GM18505 (cell line): ENCODE measurements at regions not wholly inside any gene's neighbourhood (a gene's known extent, or its start where the extent isn't known, plus 50 kb on each side); places are given as distances from the start of the nearest gene placed in this dataset.
"Not testable (repeated sequence)": the region's sequence is repeated elsewhere in the genome, so short reads cannot be mapped to it uniquely, and the experiment has no call there.

ENCODE experiments used
- ATAC-seq: cut with Tn5 transposase; IDR thresholded peaks from one replicate; pipeline ENCODE4 v1.9.1; 2021; ENCODE audit not compliant: unreplicated experiment
- POLR2A ChIP-seq: IDR thresholded peaks from 4 replicates; pipeline ENCODE4 v1.6.1; 2011; ENCODE audit warnings: borderline replicate concordance; ENCODE audit not compliant: insufficient read depth, insufficient read length; ENCODE audit errors: extremely low read depth

- TF ChIP-seq POLR2A = no peak
- no peak for ATAC-seq
Observed at GRCh38 chr4:108465886-108466500, 154.4 kb upstream of the RPL34 start.

DNA sequence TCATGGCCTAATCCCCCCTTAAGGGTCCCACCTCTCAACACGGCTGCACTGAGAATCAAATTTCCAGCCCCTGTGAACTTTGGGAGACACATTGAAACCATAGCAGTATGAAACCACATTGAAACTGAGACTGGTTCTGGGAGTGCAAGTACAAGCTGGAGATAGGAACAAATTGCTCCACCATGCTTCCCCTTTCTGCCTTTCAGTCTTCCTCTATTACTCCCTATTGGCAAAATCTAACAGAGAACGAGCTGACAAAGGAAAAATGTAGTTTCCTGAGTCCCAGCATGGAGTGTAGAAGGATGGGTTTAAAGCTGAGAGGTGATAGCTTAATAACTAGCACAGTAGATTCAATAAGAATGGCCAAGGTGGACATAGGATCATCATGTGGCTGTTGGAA, 161.7 kb upstream of the RPL34 start:
- no peak for TF ChIP-seq POLR2A
- ATAC-seq = no peak

DNA sequence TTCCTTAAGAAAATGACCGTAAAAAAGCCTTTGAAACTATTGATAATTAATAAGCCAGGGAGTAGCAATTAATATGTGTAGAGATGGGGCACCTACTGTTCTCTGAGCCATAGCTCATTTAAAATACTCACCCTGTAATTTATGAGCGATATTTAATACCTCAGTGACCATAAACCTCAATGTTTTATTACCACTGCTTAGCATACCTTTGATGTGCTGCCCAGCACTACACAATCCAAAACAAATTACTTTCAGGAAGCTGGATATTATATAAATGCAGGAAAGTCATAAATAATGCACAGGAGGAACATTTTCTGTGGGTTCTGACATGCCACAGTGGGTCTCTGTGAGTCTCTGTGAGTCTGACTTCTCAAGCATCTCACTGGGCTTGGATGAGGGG, 166.1 kb upstream of the RPL34 start:
- TF ChIP-seq POLR2A = no peak
- ATAC-seq = no peak

DNA sequence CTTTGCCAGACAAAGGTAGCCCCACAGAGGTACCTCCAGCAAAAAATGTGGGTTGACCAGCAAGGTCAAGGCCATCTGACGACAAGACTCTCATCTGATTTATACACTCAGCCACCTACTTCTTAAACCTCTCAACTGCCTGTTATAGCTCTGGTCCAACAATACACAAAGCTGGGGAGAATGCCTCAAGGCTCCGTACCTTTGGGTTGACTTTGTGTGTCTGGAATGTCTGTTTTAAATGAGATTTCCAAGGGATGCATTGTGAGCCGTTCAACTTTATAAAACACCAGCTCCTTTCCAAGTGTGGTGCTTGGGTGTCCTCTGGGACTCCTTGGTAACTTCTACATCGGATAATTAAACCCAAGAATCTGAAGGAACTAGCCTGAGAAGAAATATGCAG, 167.0 kb upstream of the RPL34 start:
- no peak for ATAC-seq
- TF ChIP-seq POLR2A = no peak

- no peak for TF ChIP-seq POLR2A
- no peak for ATAC-seq
Observed at GRCh38 chr4:108450236-108450898, 170.0 kb upstream of the RPL34 start.

DNA sequence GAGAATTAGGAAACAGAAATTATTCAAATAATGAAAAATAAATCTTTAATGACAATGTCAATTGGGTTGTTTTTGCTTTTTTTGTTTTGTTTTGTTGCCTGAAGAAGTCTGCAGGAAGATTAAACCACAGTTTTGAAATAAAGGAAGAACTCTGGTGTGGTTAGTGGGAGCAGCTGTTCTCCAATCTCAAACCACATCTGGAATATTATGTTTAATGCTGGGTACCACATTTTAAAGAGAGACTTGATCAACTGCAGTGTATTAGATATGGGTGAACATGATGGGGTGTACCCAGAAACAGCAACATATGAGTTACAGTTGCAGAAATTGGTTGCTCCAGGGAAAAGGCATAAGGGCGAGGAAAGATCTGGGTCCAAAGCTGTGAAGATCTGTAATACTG, 171.2 kb upstream of the RPL34 start:
- TF ChIP-seq POLR2A = no peak
- no peak for ATAC-seq

GRCh38 chr4:108446556-108446955, 173.8 kb upstream of the RPL34 start:
- no peak for ATAC-seq
- TF ChIP-seq POLR2A = no peak

GRCh38 chr4:108445716-108446115, 174.7 kb upstream of the RPL34 start:
- no peak for TF ChIP-seq POLR2A
- ATAC-seq = no peak

DNA sequence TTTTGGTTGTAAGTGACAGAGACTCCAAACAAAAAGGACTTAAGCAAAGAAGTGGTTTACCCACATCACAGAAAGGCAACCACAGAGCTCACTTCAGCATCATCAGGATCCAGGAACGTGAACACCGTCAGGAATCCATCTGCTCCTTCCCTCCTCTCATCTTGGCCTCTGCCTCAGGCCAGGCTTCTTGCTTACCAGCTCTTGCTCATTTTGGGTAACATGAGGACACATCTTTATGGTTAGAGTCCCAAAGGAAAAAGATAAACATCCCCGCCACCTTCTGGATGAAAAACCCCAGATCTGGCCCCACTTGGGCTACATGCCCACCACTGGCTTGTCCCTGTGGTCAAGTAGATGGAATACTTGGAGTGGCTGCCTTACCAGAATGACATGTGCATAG, 176.8 kb upstream of the RPL34 start:
- no peak for TF ChIP-seq POLR2A

DNA sequence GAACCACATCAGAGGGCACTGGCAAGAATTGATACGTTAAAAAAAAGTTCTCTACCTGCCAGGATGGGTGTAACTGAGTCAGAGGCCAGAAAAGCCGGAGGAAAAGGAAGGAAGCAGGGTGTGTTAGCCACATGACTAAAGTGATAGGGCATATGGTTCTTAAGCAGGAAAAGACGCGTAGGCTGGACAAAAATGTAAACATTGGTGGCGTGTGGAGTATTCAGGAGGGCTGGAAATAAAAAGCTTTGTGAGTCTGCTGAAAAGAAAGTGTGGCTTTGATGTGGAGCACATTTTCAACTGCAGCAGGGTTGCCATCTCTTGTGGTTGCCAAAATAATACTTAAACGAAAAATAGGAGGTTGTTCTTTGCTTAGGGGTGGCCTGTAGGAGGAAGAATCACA, 186.5 kb upstream of the RPL34 start:
- no peak for ATAC-seq
- TF ChIP-seq POLR2A = no peak

More for the DNA sequence above, 176.8 kb upstream of the RPL34 start:
- ATAC-seq = no peak

GRCh38 chr4:108433394-108433793, 187.0 kb upstream of the RPL34 start:
- ATAC-seq = not testable (repeated sequence)

- TF ChIP-seq POLR2A = no peak
- no peak for ATAC-seq
Observed at GRCh38 chr4:108432418-108432817, 188.0 kb upstream of the RPL34 start.

DNA sequence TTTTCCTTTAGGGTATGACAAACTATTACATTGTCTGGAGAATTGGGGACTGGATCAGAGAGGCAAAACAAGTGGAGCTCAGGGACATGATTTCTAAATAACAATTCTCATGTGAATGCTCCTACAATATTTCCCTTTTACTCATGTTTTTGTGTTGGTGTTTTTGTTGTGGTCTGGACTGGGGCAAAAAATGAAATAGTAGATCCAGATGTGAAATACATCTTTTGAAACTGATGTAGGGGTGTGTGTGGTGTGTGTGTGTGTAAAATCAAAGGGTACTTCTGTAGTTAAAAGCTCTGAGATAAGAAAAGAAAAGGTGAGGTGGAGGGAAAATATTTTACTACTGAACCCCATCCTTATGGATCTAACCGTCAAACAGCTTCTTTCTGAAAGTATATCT, 188.4 kb upstream of the RPL34 start:
- TF ChIP-seq POLR2A = no peak
- ATAC-seq = no peak

- no peak for TF ChIP-seq POLR2A
- ATAC-seq = no peak
Observed at GRCh38 chr4:108430921-108431320, 189.5 kb upstream of the RPL34 start.

DNA sequence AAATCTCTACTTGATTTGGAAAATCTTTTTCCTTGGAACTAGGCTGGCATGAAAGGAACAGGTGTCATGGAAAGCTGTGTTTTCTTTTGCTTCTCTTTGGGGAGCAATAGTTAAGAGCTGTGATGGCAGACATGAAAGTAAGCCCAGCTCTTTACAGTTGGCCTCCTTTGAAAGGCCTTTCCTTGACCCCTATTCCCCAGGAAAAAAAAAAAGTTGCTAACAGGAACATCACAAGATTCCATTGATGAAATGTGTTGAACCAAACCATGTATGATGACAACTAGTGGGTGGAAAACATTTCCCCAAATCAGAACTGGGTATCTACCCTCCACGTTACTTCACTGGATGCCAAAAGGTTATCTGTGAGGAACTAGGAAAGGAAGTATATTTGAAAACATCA, 190.7 kb upstream of the RPL34 start:
- no peak for ATAC-seq
- no peak for TF ChIP-seq POLR2A
